Mesenchymal stem cell (in vitro differentiated cells and primary cell): ENCODE measurements at regions not wholly inside any gene's neighbourhood (a gene's known extent, or its start where the extent isn't known, plus 50 kb on each side); places are given as distances from the start of the nearest gene placed in this dataset.
"Not testable (repeated sequence)": the region's sequence is repeated elsewhere in the genome, so short reads cannot be mapped to it uniquely, and the experiment has no call there.

Experiments
- DNase-seq: peaks from one replicate; pipeline ENCODE4 v3.0.0-alpha.2; 2013
- H2AFZ ChIP-seq: one replicate; pipeline ENCODE4 v1.6.1; 2013; ENCODE audit warnings: low read depth, mild to moderate bottlenecking, control low read depth, inconsistent platforms, low read length, moderate library complexity
- H2AK5ac ChIP-seq: 2 replicates; pipeline ENCODE4 v1.6.1; 2013; ENCODE audit warnings: low read length, moderate library complexity, mild to moderate bottlenecking, inconsistent platforms; ENCODE audit not compliant: severe bottlenecking
- H2BK120ac ChIP-seq: one replicate; pipeline ENCODE4 v1.6.1; 2013; ENCODE audit warnings: low read depth, mild to moderate bottlenecking, inconsistent platforms, low read length, moderate library complexity
- H2BK12ac ChIP-seq, 2 experiments: one replicate each; pipeline ENCODE4 v1.6.1; 2013; ENCODE audit warnings: inconsistent platforms in 2 of 2, low read length in 2 of 2, mild to moderate bottlenecking in 2 of 2, moderate library complexity in 2 of 2, control low read depth in 1 of 2
- H2BK15ac ChIP-seq: one replicate; pipeline ENCODE4 v1.6.1; 2013; ENCODE audit warnings: mild to moderate bottlenecking, low read depth, inconsistent platforms; ENCODE audit not compliant: poor library complexity, severe bottlenecking
- H2BK5ac ChIP-seq: 2 replicates; pipeline ENCODE4 v1.6.1; 2013; ENCODE audit warnings: low read depth, mild to moderate bottlenecking, low read length, control low read depth, inconsistent platforms; ENCODE audit not compliant: poor library complexity, severe bottlenecking
- H3K14ac ChIP-seq, 2 experiments: one replicate each; pipeline ENCODE4 v1.6.1; 2013; ENCODE audit warnings: inconsistent platforms in 2 of 2, low read length in 2 of 2, control low read depth in 1 of 2, mild to moderate bottlenecking in 1 of 2, moderate library complexity in 1 of 2
- H3K18ac ChIP-seq, 2 experiments: one replicate each; pipeline ENCODE4 v1.6.1; 2013; ENCODE audit warnings: inconsistent platforms in 2 of 2, low read length in 2 of 2, control low read depth in 1 of 2, low read depth in 1 of 2, mild to moderate bottlenecking in 1 of 2
- H3K23ac ChIP-seq, 2 experiments: one replicate each; pipeline ENCODE4 v1.6.1; 2013; ENCODE audit warnings: inconsistent platforms in 2 of 2, low read length in 2 of 2, mild to moderate bottlenecking in 2 of 2, moderate library complexity in 2 of 2, control low read depth in 1 of 2
- H3K27ac ChIP-seq: 2 replicates; pipeline ENCODE4 v1.5.1; 2013; ENCODE audit warnings: mild to moderate bottlenecking, moderate library complexity, low read length, control low read depth, inconsistent platforms; ENCODE audit not compliant: poor library complexity, severe bottlenecking
- H3K27me3 ChIP-seq, 2 experiments: 2 replicates each; pipeline versions ENCODE4 v1.6.1 to v1.7.0; 2013; ENCODE audit warnings: low read length in 2 of 2, mild to moderate bottlenecking in 2 of 2, moderate library complexity in 2 of 2, control low read depth in 1 of 2, inconsistent platforms in 1 of 2; ENCODE audit not compliant: control insufficient read depth in 1 of 2, insufficient read depth in 1 of 2
- H3K36me3 ChIP-seq, 2 experiments: 2 replicates each; pipeline versions ENCODE4 v1.6.1 to v1.7.0; 2013; ENCODE audit warnings: low read length in 2 of 2, control low read depth in 1 of 2, inconsistent platforms in 1 of 2, low read depth in 1 of 2, mild to moderate bottlenecking in 1 of 2; ENCODE audit not compliant: insufficient read depth in 2 of 2, control insufficient read depth in 1 of 2
- H3K4ac ChIP-seq, 2 experiments: one replicate each; pipeline ENCODE4 v1.6.1; 2013; ENCODE audit warnings: inconsistent platforms in 2 of 2, low read length in 2 of 2, mild to moderate bottlenecking in 2 of 2, moderate library complexity in 2 of 2, control low read depth in 1 of 2, low read depth in 1 of 2
- H3K4me1 ChIP-seq: 2 replicates; pipeline ENCODE4 v1.6.1; 2013; ENCODE audit warnings: low read depth, low read length, control low read depth; ENCODE audit not compliant: control insufficient read depth, insufficient read depth
- H3K4me2 ChIP-seq: 2 replicates; pipeline ENCODE4 v1.6.1; 2013; ENCODE audit warnings: low read length, mild to moderate bottlenecking, inconsistent platforms; ENCODE audit not compliant: poor library complexity, severe bottlenecking
- H3K4me3 ChIP-seq, 2 experiments: 2 replicates each; pipeline versions ENCODE4 v1.5.1 to v1.7.0; 2013; ENCODE audit warnings: low read length in 2 of 2, mild to moderate bottlenecking in 2 of 2, control low read depth in 1 of 2, low read depth in 1 of 2; ENCODE audit not compliant: insufficient read depth in 1 of 2
- H3K79me1 ChIP-seq: replicated peaks from 2 replicates; pipeline ENCODE4 v1.6.1; 2013; ENCODE audit warnings: mild to moderate bottlenecking, control low read depth, low read length, inconsistent platforms; ENCODE audit not compliant: poor library complexity, severe bottlenecking
- H3K9ac ChIP-seq: 2 replicates; pipeline ENCODE4 v1.7.0; 2013; ENCODE audit warnings: mild to moderate bottlenecking, low read length, moderate library complexity
- H3K9me3 ChIP-seq: 2 replicates; pipeline ENCODE4 v1.7.0; 2013; ENCODE audit warnings: mild to moderate bottlenecking, low read length; ENCODE audit not compliant: control insufficient read depth
- H4K8ac ChIP-seq: one replicate; pipeline ENCODE4 v1.6.1; 2013; ENCODE audit warnings: inconsistent platforms, mild to moderate bottlenecking, low read length, moderate library complexity
- H4K91ac ChIP-seq: one replicate; pipeline ENCODE4 v1.6.1; 2013; ENCODE audit warnings: mild to moderate bottlenecking, low read length, inconsistent platforms
- WGBS: methylation state at CpG from one replicate; pipeline ENCODE4 v1.1.7; 2013; ENCODE audit warnings: mixed read lengths; 5-methylcytosine and 5-hydroxymethylcytosine counted together

DNA sequence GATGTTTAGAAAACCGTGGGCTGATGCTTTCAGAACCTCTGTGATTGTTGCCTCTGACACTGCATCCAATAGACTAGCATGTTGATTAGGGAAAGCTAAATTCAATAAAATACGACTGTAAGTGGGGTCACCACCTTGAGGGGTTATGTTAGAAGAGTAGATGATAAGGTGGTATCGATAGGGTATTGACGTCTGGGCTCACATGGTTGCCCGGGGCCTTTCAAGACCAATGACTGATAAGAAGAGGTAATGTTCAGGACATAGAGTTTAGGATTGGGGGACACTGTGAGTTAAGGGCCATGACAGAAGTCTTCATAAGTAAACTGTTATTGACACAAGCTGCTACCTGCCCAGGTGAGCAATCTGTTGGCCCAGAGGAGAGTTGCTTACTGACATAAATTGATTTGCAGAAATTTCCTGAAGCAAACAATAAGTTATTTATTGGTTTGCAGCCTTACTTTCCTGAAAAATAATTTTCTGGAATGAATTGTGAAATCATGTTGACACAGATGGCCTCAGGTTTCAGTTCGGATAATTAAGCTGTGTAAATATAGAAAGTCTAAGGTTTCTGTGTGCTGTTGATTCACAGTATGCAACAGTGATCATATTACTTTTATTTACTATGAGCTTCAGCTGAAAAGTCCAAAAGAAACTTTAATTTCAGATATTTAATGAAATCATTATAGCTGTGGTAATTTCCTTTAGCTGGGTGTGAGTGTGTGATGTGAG lies 289.9 kb upstream of the PRSS16 start:
- H3K23ac ChIP-seq, H3K79me1 ChIP-seq: not testable (repeated sequence)

DNA sequence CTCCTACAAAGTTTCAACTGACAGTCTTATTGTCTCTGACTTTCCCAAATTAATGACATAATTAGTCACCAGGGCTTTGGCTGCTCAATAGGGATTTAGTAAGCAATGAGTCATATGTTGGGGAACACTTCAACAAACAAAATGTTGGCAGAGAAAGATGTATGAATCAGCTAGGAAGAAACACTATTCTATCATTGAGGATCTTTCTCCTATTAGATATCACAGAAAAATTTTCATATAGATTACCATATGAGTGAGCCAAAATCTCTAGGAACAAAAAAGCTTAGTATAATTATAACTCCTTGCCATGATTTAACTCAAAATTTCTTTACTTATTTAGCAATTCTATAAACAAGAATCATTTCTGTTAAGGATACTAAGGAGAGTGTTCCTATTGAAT lies 286.3 kb upstream of the PRSS16 start:
- H2AFZ ChIP-seq, H3K4me2 ChIP-seq, H4K91ac ChIP-seq, H3K79me1 ChIP-seq, H3K23ac ChIP-seq, H3K36me3 ChIP-seq, H3K4ac ChIP-seq, H2BK120ac ChIP-seq, H3K4me1 ChIP-seq, H3K27me3 ChIP-seq, H4K8ac ChIP-seq, H3K9ac ChIP-seq, H3K18ac ChIP-seq, H2BK15ac ChIP-seq, H2BK12ac ChIP-seq, H2AK5ac ChIP-seq, H3K9me3 ChIP-seq, H3K4me3 ChIP-seq, H3K14ac ChIP-seq, H3K27ac ChIP-seq, H2BK5ac ChIP-seq: not testable (repeated sequence)
- peak; percentile 3 for DNase-seq

More for the DNA sequence above, 289.9 kb upstream of the PRSS16 start:
- H3K4ac ChIP-seq, H3K36me3 ChIP-seq, H3K27ac ChIP-seq, H3K9me3 ChIP-seq, DNase-seq, H2BK12ac ChIP-seq, H3K18ac ChIP-seq, H4K91ac ChIP-seq, H3K4me2 ChIP-seq, H2BK120ac ChIP-seq, H2BK5ac ChIP-seq, H3K4me1 ChIP-seq, H2AFZ ChIP-seq, H2AK5ac ChIP-seq, H2BK15ac ChIP-seq, H4K8ac ChIP-seq, H3K27me3 ChIP-seq, H3K14ac ChIP-seq: not testable (repeated sequence)
- peak overlapping the region; percentile 72 for H3K9ac ChIP-seq
- WGBS, result 97% methylated on average over 5 of the region's 6 CpGs
- peak overlapping the region in 1 of 2 experiments; percentile 70 for H3K4me3 ChIP-seq

DNA sequence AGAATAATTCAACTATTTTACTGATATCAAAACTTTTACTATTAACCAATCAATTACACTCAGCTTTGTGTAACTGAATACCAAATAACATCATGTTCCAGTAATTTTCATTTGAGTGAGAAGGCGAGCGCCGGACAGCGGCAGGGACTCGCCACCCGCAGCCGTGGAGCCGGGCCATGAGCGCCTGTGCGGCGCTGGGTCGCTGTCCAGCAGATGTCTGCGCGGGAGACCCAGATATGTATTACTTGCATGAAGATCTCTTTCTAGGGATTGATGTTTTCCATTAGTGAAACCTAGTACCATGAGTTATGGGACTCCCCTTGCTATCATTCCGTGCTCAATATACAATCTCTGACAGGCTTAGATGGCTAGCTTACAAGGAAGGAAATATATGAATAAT lies 245.1 kb upstream of the PRSS16 start:
- Histone ChIP-seq H3K23ac (no peak overlapping the region), H2BK15ac (no peak overlapping the region), H2BK120ac (no peak overlapping the region), H2BK5ac (no peak overlapping the region), H2AFZ (no peak overlapping the region), H3K27ac (no peak overlapping the region), H3K36me3 (no peaks in the 10 kb centered on the region), H3K14ac (no peak overlapping the region), H4K8ac (no peak overlapping the region), H4K91ac (no peak overlapping the region), H3K9me3 (peaks cover 8% of the 10 kb centered on the region), H3K4me2 (no peak overlapping the region), H3K4ac (no peak overlapping the region), H3K18ac (no peak overlapping the region), H3K27me3 (no peaks in the 10 kb centered on the region), H3K4me3 (no peak overlapping the region), H2BK12ac (no peak overlapping the region), H3K79me1 (no peaks in the 10 kb centered on the region), H3K4me1 (no peaks in the 10 kb centered on the region), H2AK5ac (no peak overlapping the region), H3K9ac (no peak overlapping the region)
- no peak for DNase-seq
- WGBS, result 99% methylated on average over 12 of the region's 15 CpGs

DNA sequence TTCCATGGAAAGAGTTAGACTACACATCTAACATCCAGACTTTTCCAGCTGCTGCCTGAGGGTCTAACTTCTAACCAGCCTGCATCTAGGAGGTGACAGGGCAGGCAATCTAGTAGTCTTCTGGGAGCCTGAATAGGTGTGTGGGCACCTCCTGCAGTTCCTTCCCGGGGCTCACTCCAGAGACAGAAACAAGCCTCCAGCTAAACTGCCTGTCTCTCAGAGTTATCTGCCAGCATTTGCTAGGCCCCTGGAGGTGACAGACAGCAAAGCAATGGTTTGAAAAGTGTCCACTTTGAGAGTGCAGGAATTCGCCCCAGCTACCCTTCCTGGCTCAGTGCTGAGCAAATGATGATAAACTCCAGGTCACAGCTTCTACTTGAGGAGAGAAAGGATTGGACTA lies 240.5 kb upstream of the PRSS16 start:
- H3K27me3 ChIP-seq, result no peaks in the 10 kb centered on the region
- H2BK120ac ChIP-seq, result no peak overlapping the region
- H3K9me3 ChIP-seq, result peaks cover 8% of the 10 kb centered on the region
- H3K4me1 ChIP-seq, result no peaks in the 10 kb centered on the region
- peaks cover 1% of the 10 kb centered on the region for H3K79me1 ChIP-seq
- H3K4me3 ChIP-seq, result no peak overlapping the region
- H2AK5ac ChIP-seq, result no peak overlapping the region
- no peak overlapping the region for H3K4me2 ChIP-seq
- no peak overlapping the region for H2BK15ac ChIP-seq
- H2BK5ac ChIP-seq, result no peak overlapping the region
- no peak overlapping the region for H4K8ac ChIP-seq
- no peak overlapping the region for H4K91ac ChIP-seq
- H3K36me3 ChIP-seq, result peaks cover 0 to 4% of the 10 kb centered on the region in 2 experiments
- DNase-seq, result no peak
- no peak overlapping the region for H3K23ac ChIP-seq
- H3K9ac ChIP-seq, result no peak overlapping the region
- H2AFZ ChIP-seq, result no peak overlapping the region
- WGBS, result 44% methylated on average over 2 of the region's 2 CpGs
- no peak overlapping the region for H3K14ac ChIP-seq
- no peak overlapping the region for H3K27ac ChIP-seq
- no peak overlapping the region for H2BK12ac ChIP-seq
- H3K4ac ChIP-seq, result no peak overlapping the region
- no peak overlapping the region for H3K18ac ChIP-seq
